ENCODE measurements at regions not wholly inside any gene's neighbourhood (a gene's known extent, or its start where the extent isn't known, plus 50 kb on each side); places are given as distances from the start of the nearest gene placed in this dataset.

GRCh38 chr22:49328630-49329405 is 498.9 kb downstream of the BRD1 start:
- TF ChIP-seq CTCF (IDR thresholded peaks at IDR 0.05; ENCODE audit: low read depth, low read length, missing control alignments), result no peak
- DNase-seq (ENCODE audit: low read depth), result no peak

GRCh38 chr22:49328118-49328475 is 499.6 kb downstream of the BRD1 start:
- DNase-seq (ENCODE audit: low read depth), result no peak

More at GRCh38 chr22:49328630-49329405, 498.9 kb downstream of the BRD1 start:
- no peak overlapping the region for H3K4me3 ChIP-seq (ENCODE audit: low read depth, low read length)

DNA sequence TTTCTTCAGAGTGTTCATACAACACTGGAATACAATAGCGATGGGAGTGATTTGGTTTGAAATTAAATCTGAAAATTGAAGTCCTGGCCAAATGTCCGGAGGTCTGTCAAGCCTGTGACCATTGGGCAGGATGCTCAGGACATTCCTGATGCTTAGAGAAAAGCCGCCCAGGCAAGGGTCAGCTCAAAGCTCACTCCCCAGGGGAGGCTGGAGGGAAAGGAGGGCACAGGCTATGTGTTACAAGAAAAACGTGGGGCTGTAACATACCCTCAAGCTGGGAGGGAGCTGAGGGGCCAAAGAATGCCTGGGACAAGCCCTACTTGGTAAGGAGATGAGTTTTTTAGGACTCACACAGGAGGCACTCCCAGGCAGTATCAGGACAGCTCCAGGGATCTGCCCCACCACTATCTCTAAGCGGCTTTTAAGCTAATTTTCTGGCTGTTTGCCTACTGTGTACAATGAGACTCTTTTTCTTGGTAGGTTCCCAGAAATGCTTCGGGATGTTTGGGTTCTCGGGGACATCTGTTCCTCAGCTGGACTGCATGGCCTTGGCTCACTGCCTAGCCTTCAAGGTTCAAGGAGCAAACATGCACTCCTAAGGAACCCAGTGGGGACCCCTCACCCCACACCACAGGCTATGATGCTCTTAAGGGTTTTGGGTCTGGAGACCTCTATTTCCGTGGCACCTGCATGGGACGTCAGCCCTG is 500.1 kb downstream of the BRD1 start:
- no peak for TF ChIP-seq CTCF (IDR thresholded peaks at IDR 0.05; ENCODE audit: low read depth, low read length, missing control alignments)
- no peak overlapping the region for H3K4me3 ChIP-seq (ENCODE audit: low read depth, low read length)
- no peak for DNase-seq (ENCODE audit: low read depth)

More at GRCh38 chr22:49328118-49328475, 499.6 kb downstream of the BRD1 start:
- TF ChIP-seq CTCF (IDR thresholded peaks at IDR 0.05; ENCODE audit: low read depth, low read length, missing control alignments), result no peak
- H3K4me3 ChIP-seq (ENCODE audit: low read depth, low read length), result no peak overlapping the region

DNA sequence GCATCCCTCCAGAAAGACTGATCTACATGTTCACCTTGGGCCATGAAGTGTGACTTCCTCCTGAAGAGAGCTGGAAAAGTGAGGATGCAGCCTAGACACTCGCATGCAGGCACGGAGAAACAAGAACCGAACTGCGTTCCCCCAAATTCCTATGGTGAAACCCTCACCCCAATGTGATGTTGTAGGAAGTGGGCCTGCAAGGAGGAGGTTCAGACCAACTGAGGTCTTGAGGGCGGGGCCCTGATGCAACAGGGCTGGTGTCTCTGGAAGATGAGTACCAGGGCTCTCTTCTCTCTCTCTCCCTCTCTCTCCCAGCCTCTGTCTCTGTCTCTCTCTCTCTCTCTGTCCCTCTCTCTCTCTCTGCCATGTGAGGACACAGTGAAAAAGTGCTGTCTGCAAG is 501.1 kb downstream of the BRD1 start:
- DNase-seq (ENCODE audit: low read depth), result no peak
- no peak for TF ChIP-seq CTCF (IDR thresholded peaks at IDR 0.05; ENCODE audit: low read depth, low read length, missing control alignments)
- no peak overlapping the region for H3K4me3 ChIP-seq (ENCODE audit: low read depth, low read length)

- no peak for TF ChIP-seq CTCF (IDR thresholded peaks at IDR 0.05; ENCODE audit: low read depth, low read length, missing control alignments)
- H3K4me3 ChIP-seq (ENCODE audit: low read depth, low read length), result no peak overlapping the region
- no peak for DNase-seq (ENCODE audit: low read depth)
Observed at GRCh38 chr22:49325531-49326395, 501.9 kb downstream of the BRD1 start.

GRCh38 chr22:49324527-49325491 is 502.9 kb downstream of the BRD1 start:
- no peak for TF ChIP-seq CTCF (IDR thresholded peaks at IDR 0.05; ENCODE audit: low read depth, low read length, missing control alignments)
- no peak overlapping the region for H3K4me3 ChIP-seq (ENCODE audit: low read depth, low read length)
- DNase-seq (ENCODE audit: low read depth), result no peak
